ENCODE measurements at regions not wholly inside any gene's neighbourhood (a gene's known extent, or its start where the extent isn't known, plus 50 kb on each side); places are given as distances from the start of the nearest gene placed in this dataset.

DNA sequence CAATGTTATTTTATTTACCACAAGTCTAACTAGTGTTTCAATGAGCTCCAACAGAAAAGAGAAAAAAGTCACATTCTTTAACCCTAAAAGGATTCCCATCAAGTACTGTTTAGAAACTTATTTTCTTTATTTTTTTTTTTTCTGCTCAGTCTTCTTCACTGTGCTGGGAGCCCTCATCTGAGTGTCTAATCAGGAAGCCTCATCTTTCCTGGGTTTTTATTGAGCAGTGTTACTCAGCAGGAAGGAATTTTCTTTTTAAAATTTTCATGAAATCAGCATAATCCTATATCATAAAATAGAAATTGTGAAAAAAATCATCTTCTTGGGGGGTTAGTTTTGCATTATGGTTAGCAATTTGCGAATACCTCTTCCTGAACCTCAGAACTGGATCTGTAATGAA, 453.8 kb downstream of the CDH2 start:
- TF ChIP-seq BACH2 (CRISPR knock-in tag; IDR thresholded peaks at IDR 0.05; ENCODE audit: borderline replicate concordance) (no peak), GLIS3 (CRISPR knock-in tag; IDR thresholded peaks at IDR 0.05) (no peak)

DNA sequence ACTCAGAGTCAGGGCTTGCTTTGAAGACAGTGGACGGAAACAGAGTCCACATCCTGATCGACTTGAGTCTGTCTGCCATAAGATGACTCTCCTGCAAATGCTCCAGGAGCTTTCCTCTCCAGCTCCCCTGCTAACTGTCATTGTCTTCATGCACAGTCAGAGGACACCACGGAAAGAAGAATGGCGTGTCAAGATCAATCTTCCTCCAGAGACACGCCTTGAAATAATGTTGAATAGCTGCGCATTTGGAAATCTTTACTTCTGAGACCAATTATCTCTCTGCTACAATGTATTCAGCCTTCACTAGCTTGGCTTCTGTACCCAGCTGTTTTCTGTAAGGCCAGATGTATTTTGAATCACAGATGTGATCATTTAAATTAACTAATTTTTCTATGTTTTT, 457.2 kb downstream of the CDH2 start:
- TF ChIP-seq ZNF70 (CRISPR knock-in tag; IDR thresholded peaks at IDR 0.05): no peak
- no peak for TF ChIP-seq ISL1 (CRISPR knock-in tag; IDR thresholded peaks at IDR 0.05)
- no peak for TF ChIP-seq ZNF565 (CRISPR knock-in tag; conservative IDR thresholded peaks at IDR 0.05; ENCODE audit: low read depth)
- TF ChIP-seq BACH2 (CRISPR knock-in tag; IDR thresholded peaks at IDR 0.05; ENCODE audit: borderline replicate concordance): no peak
- no peak for ATAC-seq

More for the DNA sequence above, 453.8 kb downstream of the CDH2 start:
- ATAC-seq: peak; percentile 70

DNA sequence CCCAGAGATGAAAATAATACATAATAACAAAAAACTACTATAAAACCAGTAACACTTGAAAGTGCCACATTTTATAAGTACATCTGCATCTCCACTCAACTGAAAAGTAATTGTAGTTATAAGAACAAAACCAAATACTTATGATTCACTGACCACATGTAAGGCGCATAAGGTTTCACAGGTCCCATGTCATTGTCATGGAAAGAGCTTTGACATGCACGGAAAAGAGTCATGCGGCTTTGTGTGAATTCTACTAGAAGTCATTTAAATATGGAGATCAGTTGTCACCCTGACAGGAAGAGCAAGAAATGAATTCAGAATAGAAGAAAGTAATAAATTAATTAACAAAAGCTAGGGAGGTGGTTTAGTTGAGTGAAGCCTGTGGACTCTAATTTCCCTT, 459.1 kb downstream of the CDH2 start:
- no peak for TF ChIP-seq ZC3H10 (CRISPR knock-in tag; IDR thresholded peaks at IDR 0.05)
- TF ChIP-seq TOX (CRISPR knock-in tag; IDR thresholded peaks at IDR 0.05; ENCODE audit: borderline replicate concordance): no peak
- TF ChIP-seq RARB (CRISPR knock-in tag; IDR thresholded peaks at IDR 0.05): no peak
- no peak for TF ChIP-seq BACH2 (CRISPR knock-in tag; IDR thresholded peaks at IDR 0.05; ENCODE audit: borderline replicate concordance)
- no peak for TF ChIP-seq TCF4 (CRISPR knock-in tag; IDR thresholded peaks at IDR 0.05; ENCODE audit: borderline replicate concordance)
- TF ChIP-seq ZNF8 (CRISPR knock-in tag; IDR thresholded peaks at IDR 0.05): no peak
- no peak for TF ChIP-seq ZFP3 (CRISPR knock-in tag; IDR thresholded peaks at IDR 0.05)
- TF ChIP-seq, protein P1, sequence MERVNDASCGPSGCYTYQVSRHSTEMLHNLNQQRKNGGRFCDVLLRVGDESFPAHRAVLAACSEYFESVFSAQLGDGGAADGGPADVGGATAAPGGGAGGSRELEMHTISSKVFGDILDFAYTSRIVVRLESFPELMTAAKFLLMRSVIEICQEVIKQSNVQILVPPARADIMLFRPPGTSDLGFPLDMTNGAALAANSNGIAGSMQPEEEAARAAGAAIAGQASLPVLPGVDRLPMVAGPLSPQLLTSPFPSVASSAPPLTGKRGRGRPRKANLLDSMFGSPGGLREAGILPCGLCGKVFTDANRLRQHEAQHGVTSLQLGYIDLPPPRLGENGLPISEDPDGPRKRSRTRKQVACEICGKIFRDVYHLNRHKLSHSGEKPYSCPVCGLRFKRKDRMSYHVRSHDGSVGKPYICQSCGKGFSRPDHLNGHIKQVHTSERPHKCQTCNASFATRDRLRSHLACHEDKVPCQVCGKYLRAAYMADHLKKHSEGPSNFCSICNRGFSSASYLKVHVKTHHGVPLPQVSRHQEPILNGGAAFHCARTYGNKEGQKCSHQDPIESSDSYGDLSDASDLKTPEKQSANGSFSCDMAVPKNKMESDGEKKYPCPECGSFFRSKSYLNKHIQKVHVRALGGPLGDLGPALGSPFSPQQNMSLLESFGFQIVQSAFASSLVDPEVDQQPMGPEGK (CRISPR knock-in tag; IDR thresholded peaks at IDR 0.05; ENCODE audit: borderline replicate concordance): no peak
- TF ChIP-seq OSR1 (CRISPR knock-in tag; IDR thresholded peaks at IDR 0.05): no peak
- TF ChIP-seq, protein P2, sequence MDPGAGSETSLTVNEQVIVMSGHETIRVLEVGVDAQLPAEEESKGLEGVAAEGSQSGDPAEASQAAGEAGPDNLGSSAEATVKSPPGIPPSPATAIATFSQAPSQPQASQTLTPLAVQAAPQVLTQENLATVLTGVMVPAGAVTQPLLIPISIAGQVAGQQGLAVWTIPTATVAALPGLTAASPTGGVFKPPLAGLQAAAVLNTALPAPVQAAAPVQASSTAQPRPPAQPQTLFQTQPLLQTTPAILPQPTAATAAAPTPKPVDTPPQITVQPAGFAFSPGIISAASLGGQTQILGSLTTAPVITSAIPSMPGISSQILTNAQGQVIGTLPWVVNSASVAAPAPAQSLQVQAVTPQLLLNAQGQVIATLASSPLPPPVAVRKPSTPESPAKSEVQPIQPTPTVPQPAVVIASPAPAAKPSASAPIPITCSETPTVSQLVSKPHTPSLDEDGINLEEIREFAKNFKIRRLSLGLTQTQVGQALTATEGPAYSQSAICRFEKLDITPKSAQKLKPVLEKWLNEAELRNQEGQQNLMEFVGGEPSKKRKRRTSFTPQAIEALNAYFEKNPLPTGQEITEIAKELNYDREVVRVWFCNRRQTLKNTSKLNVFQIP (CRISPR knock-in tag; IDR thresholded peaks at IDR 0.05; ENCODE audit: borderline replicate concordance, low read depth): no peak
- TF ChIP-seq ESRRG (CRISPR knock-in tag; IDR thresholded peaks at IDR 0.05): no peak
- TF ChIP-seq PPARA (CRISPR knock-in tag; IDR thresholded peaks at IDR 0.05; ENCODE audit: borderline replicate concordance): no peak
- TF ChIP-seq ZFP30 (CRISPR knock-in tag; IDR thresholded peaks at IDR 0.05): no peak
- TF ChIP-seq SNAI2 (CRISPR knock-in tag; IDR thresholded peaks at IDR 0.05): no peak
- TF ChIP-seq, protein P3, sequence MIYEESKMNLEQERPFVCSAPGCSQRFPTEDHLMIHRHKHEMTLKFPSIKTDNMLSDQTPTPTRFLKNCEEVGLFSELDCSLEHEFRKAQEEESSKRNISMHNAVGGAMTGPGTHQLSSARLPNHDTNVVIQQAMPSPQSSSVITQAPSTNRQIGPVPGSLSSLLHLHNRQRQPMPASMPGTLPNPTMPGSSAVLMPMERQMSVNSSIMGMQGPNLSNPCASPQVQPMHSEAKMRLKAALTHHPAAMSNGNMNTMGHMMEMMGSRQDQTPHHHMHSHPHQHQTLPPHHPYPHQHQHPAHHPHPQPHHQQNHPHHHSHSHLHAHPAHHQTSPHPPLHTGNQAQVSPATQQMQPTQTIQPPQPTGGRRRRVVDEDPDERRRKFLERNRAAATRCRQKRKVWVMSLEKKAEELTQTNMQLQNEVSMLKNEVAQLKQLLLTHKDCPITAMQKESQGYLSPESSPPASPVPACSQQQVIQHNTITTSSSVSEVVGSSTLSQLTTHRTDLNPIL (CRISPR knock-in tag; IDR thresholded peaks at IDR 0.05; ENCODE audit: low read depth): no peak
- TF ChIP-seq, protein P4, sequence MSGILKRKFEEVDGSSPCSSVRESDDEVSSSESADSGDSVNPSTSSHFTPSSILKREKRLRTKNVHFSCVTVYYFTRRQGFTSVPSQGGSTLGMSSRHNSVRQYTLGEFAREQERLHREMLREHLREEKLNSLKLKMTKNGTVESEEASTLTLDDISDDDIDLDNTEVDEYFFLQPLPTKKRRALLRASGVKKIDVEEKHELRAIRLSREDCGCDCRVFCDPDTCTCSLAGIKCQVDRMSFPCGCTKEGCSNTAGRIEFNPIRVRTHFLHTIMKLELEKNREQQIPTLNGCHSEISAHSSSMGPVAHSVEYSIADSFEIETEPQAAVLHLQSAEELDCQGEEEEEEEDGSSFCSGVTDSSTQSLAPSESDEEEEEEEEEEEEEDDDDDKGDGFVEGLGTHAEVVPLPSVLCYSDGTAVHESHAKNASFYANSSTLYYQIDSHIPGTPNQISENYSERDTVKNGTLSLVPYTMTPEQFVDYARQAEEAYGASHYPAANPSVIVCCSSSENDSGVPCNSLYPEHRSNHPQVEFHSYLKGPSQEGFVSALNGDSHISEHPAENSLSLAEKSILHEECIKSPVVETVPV (CRISPR knock-in tag; IDR thresholded peaks at IDR 0.05): no peak
- TF ChIP-seq CSDC2 (CRISPR knock-in tag; IDR thresholded peaks at IDR 0.05): no peak
- no peak for TF ChIP-seq ZNF565 (CRISPR knock-in tag; conservative IDR thresholded peaks at IDR 0.05; ENCODE audit: low read depth)
- no peak for ATAC-seq

DNA sequence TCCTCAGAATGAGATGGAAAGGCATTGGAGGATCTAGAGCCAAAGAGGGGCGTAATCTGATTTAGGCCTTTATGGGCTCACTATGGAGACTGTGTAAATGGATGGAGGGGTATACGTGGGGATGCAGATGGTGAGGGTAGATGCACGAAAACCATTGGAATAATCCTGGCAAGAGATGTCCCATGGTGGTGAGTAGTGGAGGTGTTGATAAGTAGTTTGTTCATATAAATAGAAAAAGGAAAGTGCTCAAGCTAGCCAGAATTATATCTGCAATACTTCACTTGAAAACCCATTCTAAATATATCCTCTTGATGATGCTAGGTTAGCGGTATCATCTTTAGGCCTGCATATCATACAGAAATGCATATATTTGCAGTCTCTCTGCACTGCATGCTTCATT, 459.7 kb downstream of the CDH2 start:
- TF ChIP-seq ARNTL (CRISPR knock-in tag; IDR thresholded peaks at IDR 0.05; ENCODE audit: borderline replicate concordance, low read depth) (no peak), GLIS3 (CRISPR knock-in tag; IDR thresholded peaks at IDR 0.05) (no peak), RARB (CRISPR knock-in tag; IDR thresholded peaks at IDR 0.05) (no peak), ZFP30 (CRISPR knock-in tag; IDR thresholded peaks at IDR 0.05) (no peak), ZNF8 (CRISPR knock-in tag; IDR thresholded peaks at IDR 0.05) (no peak), OSR1 (CRISPR knock-in tag; IDR thresholded peaks at IDR 0.05) (no peak), ESRRG (CRISPR knock-in tag; IDR thresholded peaks at IDR 0.05) (no peak), ZNF70 (CRISPR knock-in tag; IDR thresholded peaks at IDR 0.05) (no peak), BACH2 (CRISPR knock-in tag; IDR thresholded peaks at IDR 0.05; ENCODE audit: borderline replicate concordance) (no peak), ZC3H10 (CRISPR knock-in tag; IDR thresholded peaks at IDR 0.05) (no peak), ISL1 (CRISPR knock-in tag; IDR thresholded peaks at IDR 0.05) (no peak), ZNF565 (CRISPR knock-in tag; conservative IDR thresholded peaks at IDR 0.05; ENCODE audit: low read depth) (no peak), PPARA (CRISPR knock-in tag; IDR thresholded peaks at IDR 0.05; ENCODE audit: borderline replicate concordance) (no peak)
- TF ChIP-seq, protein P2 (CRISPR knock-in tag; IDR thresholded peaks at IDR 0.05; ENCODE audit: borderline replicate concordance, low read depth): no peak
- TF ChIP-seq, protein P3 (CRISPR knock-in tag; IDR thresholded peaks at IDR 0.05; ENCODE audit: low read depth): no peak
- TF ChIP-seq, protein P5, sequence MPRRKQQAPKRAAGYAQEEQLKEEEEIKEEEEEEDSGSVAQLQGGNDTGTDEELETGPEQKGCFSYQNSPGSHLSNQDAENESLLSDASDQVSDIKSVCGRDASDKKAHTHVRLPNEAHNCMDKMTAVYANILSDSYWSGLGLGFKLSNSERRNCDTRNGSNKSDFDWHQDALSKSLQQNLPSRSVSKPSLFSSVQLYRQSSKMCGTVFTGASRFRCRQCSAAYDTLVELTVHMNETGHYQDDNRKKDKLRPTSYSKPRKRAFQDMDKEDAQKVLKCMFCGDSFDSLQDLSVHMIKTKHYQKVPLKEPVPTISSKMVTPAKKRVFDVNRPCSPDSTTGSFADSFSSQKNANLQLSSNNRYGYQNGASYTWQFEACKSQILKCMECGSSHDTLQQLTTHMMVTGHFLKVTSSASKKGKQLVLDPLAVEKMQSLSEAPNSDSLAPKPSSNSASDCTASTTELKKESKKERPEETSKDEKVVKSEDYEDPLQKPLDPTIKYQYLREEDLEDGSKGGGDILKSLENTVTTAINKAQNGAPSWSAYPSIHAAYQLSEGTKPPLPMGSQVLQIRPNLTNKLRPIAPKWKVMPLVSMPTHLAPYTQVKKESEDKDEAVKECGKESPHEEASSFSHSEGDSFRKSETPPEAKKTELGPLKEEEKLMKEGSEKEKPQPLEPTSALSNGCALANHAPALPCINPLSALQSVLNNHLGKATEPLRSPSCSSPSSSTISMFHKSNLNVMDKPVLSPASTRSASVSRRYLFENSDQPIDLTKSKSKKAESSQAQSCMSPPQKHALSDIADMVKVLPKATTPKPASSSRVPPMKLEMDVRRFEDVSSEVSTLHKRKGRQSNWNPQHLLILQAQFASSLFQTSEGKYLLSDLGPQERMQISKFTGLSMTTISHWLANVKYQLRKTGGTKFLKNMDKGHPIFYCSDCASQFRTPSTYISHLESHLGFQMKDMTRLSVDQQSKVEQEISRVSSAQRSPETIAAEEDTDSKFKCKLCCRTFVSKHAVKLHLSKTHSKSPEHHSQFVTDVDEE (CRISPR knock-in tag; IDR thresholded peaks at IDR 0.05): no peak
- no peak for ATAC-seq
